Heart left ventricle (tissue), 13 donors: ENCODE measurements at regions not wholly inside any gene's neighbourhood (a gene's known extent, or its start where the extent isn't known, plus 50 kb on each side); places are given as distances from the start of the nearest gene placed in this dataset.

Experiments
- POLR2A ChIP-seq, 2 donors: fragments of 450-650 bp; IDR thresholded peaks; one replicate each; pipeline ENCODE4 v1.6.1; 2017; ENCODE audit warnings: antibody characterized with exemption in 2 of 2, mild to moderate bottlenecking in 2 of 2, moderate library complexity in 2 of 2
- TF ChIP-seq, protein P1 (sequence below), 12 donors: fragments of 200-600 bp; sonication (generic) in 4 of 12; IDR thresholded peaks; one replicate each; pipeline versions ENCODE4 v1.5.0 to v1.8.0; 2018 to 2022; ENCODE audit warnings: antibody characterized with exemption in 12 of 12, mild to moderate bottlenecking in 5 of 12
- donor health status: ischemic (EF 13 %, LVEDD 7.1; RV severe dilation, severe dysfunction).
- donor health status: DM: no; HTN: yes; CAD: no.
- donor health status: DM: no; HTN: no; CAD: no.
- donor health status: ischemic (EF 25% LVEDD 6.9; RV normal size, moderate dysfunction).
- donor health status: ischemic (EF 25% LVEDD 5.7; RV mildly dilated, moderate dysfunction).
- donor health status: ischemic (EF 35%, LVEDD 5.7; RV mildly dilated, moderate dysfunction).
- donor health status: nonischemic (EF 11% LVEDD 7.7; RV severe dilation, severe dysfunction).
- donor health status: DM: yes; HTN: yes; CAD: no.
- donor health status: PGD.
- donor health status: ischemic (EF 29% LVEDD 5.4; RV normal size, mild dysfunction).
- donor health status: nonischemic (EF 23%, LVEDD 6.1; RV moderate dilation, normal function).

DNA sequence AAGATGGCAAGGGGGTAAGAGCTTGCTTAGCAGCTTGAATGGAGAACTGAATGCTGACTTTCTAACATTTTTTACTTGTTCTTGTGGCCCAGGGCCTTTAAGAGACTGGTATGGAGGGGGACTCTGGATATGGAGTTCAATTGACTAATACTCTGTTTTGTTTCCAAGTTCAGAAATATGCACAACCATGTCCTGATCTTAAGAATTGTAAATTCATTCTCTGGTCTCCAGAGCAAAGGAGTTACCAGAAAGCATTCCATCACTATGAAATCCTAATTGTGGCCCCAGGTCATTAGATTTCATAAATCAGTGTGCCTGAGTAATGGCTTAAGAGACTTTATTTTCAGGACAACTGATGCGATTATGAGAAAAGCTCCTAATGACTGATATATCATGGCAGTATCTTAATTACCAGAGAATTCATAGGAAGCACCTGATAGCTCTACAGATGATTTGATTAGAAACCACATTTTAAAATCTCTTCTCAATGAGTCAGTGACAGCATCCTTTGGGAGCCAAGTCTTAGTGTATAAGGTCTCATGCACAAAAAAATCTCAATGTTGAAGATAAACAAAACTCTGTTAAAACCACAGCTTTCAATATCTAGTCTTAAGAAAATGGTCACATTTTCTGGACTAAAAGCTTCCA, 613.6 kb upstream of the KLF4 start:
- TF ChIP-seq, protein P1, sequence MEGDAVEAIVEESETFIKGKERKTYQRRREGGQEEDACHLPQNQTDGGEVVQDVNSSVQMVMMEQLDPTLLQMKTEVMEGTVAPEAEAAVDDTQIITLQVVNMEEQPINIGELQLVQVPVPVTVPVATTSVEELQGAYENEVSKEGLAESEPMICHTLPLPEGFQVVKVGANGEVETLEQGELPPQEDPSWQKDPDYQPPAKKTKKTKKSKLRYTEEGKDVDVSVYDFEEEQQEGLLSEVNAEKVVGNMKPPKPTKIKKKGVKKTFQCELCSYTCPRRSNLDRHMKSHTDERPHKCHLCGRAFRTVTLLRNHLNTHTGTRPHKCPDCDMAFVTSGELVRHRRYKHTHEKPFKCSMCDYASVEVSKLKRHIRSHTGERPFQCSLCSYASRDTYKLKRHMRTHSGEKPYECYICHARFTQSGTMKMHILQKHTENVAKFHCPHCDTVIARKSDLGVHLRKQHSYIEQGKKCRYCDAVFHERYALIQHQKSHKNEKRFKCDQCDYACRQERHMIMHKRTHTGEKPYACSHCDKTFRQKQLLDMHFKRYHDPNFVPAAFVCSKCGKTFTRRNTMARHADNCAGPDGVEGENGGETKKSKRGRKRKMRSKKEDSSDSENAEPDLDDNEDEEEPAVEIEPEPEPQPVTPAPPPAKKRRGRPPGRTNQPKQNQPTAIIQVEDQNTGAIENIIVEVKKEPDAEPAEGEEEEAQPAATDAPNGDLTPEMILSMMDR (IDR thresholded peaks at IDR 0.05) = no peak
- no peak for TF ChIP-seq POLR2A (IDR thresholded peaks at IDR 0.05)
